ENCODE measurements at regions not wholly inside any gene's neighbourhood (a gene's known extent, or its start where the extent isn't known, plus 50 kb on each side); places are given as distances from the start of the nearest gene placed in this dataset.

DNA sequence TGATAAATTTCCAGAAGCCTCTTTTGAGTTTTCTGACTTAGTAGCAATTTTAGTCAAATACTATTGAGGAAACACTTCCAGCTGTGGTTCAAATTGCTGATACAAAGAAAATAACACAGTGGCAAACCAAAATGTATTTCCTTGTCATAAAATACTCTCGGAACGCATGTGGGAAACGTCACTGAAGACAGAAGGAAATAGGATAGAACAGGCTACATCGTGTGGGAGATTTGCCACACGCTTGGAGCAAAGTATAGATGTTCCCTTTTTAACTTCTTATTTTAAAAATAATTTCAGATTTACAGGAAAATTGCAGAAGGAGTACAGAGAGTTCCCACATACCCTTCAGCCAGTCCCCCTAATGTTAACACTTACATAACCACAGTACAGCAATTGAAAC, 88.8 kb downstream of the ING1 start:
- no peak for TF ChIP-seq POLR2A (IDR thresholded peaks at IDR 0.05)
- TF ChIP-seq, protein P1, sequence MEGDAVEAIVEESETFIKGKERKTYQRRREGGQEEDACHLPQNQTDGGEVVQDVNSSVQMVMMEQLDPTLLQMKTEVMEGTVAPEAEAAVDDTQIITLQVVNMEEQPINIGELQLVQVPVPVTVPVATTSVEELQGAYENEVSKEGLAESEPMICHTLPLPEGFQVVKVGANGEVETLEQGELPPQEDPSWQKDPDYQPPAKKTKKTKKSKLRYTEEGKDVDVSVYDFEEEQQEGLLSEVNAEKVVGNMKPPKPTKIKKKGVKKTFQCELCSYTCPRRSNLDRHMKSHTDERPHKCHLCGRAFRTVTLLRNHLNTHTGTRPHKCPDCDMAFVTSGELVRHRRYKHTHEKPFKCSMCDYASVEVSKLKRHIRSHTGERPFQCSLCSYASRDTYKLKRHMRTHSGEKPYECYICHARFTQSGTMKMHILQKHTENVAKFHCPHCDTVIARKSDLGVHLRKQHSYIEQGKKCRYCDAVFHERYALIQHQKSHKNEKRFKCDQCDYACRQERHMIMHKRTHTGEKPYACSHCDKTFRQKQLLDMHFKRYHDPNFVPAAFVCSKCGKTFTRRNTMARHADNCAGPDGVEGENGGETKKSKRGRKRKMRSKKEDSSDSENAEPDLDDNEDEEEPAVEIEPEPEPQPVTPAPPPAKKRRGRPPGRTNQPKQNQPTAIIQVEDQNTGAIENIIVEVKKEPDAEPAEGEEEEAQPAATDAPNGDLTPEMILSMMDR (IDR thresholded peaks at IDR 0.05) = no peak
- TF ChIP-seq EP300 (IDR thresholded peaks at IDR 0.05) = no peak
